ENCODE measurements at regions not wholly inside any gene's neighbourhood (a gene's known extent, or its start where the extent isn't known, plus 50 kb on each side); places are given as distances from the start of the nearest gene placed in this dataset.
"Not testable (repeated sequence)": the region's sequence is repeated elsewhere in the genome, so short reads cannot be mapped to it uniquely, and the experiment has no call there.

DNA sequence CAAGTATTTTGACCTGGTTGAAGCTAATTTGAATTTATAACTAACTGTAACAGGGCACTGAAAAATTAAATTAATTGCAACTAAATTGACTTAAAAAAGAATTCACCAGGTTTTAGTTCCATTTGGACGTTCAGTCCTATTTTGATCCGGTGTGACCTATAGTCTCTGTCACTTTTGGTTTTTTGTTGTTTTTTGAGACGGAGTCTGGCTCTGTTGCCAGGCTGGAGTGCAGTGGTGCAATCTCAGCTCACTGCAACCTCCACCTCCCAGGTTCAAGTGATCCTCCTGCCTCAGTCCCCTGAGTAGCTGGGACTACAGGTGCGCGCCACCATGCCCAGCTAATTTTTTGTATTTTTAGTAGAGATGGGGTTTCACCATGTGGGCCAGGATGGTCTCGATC is 91.2 kb downstream of the GADD45G start:
- not testable (repeated sequence) for DNase-seq (ENCODE audit: low spot score)

DNA sequence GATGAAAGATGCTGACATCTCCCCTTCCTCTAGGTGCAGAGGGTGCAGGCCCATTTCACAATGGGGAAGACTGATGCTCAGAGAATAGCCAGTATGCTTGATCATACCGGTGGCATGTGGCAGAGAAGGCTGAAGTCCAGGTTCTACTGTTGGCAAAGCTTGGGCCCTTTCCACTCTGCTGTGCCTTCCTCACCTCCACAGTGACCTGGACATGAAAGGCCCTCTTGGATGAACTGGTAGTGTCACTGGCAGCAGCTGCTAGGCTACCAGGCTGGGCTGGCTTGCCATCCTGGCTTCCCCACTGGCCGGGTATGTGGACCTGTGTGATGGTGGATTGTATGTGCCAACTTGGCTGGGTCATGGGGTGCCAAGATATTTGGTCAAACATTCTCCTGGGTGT is 92.0 kb downstream of the GADD45G start:
- no peak for DNase-seq (ENCODE audit: low spot score)

DNA sequence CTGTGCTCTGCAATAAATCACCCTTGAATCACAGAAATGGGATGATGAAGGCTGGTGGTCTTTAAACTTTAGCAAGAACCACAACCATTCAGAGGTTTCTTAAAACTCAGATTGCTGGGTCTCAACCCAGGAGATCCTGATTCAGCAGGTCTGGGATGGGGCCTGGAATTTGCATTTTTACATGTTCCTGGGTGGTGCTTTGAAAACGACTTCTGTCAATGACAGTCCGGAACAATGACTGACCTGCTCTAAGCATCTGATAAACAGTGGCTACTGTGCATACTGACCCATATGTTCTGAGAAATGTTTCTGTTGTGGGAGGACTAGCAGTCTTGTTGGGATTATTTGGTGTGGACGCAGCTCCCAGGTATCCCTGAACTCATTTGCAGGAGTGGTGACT is 92.7 kb downstream of the GADD45G start:
- no peak for DNase-seq (ENCODE audit: low spot score)

DNA sequence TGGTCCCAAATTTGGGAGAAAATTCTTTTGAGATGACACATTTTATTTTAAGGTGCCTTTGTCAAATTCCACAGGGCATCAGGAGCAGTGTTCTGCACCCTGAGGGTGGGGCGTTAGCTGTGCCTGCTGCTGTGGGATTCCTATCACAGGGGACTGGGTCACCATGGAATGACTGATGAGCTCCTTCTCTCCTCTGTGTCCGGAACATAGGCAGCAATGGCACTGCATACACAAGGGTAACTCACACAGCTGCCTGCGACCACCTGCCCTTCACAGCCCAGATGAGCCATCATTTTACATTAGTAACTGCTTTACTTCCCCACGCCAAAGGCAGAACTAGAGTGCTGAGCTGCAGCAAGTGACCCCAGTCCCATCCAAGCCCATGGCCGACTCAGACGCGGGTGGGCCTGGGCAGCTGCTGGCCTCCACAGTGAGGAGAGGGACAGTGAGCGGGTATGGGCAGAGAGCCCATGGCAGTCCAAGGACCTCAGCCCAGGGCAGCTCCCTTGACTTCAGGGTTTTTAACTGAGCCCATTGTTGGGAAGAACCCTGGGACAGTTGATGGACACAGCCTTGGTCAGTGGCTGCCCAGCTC is 93.7 kb downstream of the GADD45G start:
- DNase-seq (ENCODE audit: low spot score): no peak

DNA sequence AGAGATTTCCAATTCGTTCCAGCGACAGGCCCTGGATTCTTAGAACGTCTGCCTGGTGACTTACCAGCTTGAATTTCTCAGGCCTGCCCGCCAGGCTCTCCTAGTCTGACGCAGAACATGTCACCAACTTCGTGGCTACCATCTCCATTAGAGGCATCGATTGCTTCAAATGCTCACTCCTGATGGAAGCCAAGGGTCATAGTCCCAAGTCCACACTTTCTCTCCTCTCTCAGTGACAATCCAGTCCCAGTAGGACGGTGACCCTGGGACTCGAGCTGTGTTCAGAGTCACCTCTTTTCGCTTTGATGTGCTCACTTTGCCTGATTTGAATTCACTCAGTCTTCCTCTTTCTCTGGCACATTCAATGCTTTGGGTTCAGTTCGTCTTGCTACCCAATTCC is 94.8 kb downstream of the GADD45G start:
- DNase-seq (ENCODE audit: low spot score): no peak

DNA sequence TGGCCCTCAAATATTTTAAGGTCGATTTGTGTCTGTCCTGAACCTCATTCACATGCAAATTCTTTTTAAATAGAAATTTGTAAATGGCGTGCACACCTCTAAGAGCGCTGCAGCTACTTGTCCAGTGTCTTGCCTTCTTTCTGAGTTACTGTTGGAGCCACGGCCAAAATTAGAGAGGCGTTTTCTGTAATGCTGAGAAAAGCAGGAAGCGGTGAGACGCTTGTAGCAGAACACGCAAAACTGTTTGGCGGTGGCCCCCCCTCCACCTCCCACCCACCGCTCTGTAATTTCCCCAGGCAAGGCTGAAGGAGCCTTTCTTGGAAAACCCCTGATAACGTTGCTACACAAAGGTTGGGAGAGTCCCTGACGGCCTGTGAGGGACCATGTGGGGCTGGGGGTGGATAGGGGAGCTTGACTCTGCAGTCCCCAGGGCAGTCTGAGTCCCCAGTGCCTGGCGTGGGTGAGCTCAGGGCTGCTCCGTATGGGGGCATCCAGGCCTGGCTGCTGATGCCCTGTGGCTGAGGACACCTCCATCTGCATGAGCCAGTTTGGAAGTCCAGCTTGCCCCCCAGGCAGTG is 96.5 kb downstream of the GADD45G start:
- DNase-seq (ENCODE audit: low spot score): no peak

DNA sequence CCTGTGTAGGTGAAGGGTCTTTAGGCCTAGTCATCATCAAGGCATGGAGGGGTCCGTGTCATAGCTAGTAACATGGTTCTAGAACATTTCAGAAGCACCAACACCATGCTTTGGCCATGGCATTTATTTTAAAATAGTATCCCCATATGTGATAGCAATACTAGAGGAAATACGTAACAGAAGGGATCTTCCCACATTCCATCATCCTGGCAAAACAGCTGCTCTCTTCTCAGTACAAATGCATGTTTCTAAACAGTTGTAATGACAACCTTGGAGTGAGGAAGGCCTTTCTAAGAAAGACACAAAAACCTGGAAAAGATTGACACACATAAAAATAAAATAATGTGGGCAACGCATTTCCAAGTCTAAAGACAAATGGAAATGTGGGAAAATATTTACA is 97.6 kb downstream of the GADD45G start:
- DNase-seq (ENCODE audit: low spot score): no peak

DNA sequence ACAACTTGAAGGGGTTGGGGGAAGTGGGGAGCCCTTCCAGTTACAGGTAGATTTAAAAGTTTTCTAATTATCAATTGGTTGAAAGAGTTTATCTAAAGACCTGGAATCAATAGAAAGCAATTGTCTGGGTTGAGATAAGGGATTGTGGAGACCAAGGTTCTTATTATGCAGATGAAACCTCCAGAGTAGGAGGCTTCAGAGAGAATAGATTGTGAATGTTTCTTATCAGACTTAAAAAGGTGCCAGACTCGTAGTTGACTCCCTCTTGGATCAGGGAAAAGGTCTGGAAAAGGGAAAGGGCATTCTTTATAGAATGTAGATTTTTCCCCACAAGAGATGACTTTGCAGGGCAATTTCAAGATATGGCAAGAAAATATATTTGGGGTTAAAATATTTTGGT is 100.8 kb downstream of the GADD45G start:
- no peak for DNase-seq (ENCODE audit: low spot score)

DNA sequence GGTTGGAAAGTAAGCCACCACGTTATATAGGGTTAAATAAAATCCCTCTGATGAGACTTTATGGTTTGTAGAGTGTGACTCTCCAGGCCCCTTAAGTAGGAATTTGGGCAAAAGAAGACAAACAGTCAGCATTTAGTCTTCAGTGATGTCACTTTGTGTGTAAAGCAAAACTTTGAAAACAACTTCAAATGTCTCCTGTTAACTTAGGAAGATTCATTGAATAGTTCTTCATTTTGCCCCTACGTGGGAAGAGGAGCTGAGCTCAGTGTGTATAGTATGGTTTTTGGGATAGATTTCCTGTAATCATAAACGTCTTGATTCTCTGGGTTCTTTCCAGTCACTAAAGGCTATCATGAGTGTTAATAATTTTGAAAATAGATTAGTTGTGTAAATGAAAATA is 101.3 kb downstream of the GADD45G start:
- no peak for DNase-seq (ENCODE audit: low spot score)

DNA sequence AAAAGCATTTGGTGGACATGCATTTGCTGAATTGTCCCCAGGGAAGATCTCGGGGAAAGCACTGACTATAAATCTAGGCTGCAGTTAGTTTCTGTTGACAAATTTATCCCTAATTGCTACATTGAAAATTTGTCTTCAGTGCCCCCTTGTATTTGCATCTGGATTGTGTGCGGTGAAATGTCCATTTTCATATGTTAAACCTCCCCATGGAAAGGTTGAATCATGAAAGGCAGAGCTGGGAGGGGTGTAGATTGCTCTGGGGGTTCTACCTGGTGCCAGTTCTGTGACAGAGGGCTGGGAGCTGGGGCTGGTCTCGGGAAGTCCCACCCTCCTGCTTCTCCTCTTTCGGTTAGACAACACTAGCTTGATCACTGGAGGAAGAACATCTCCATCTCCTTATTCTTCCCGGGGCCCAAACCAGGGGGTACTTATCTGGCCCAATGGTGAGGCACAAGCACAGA is 101.9 kb downstream of the GADD45G start:
- DNase-seq (ENCODE audit: low spot score): no peak

DNA sequence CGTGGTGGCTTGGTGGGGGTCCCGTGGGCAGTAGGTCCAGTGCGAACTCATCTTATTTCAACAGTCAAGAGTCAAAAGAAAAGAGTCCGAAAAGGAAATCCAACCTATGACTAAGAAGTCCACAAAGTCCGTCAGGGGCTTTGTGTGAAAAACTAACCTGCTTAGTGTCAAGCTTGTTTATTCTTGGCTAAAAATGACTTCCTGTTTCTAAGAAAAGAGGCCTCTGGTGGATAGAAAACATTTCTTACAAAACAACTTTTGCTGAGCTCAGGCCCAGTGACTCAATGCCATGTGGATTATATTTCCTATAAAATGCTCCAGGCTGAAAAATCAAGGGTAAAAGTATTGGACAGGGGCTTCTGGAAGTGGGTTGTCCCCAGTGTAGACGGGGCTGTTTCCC is 105.9 kb downstream of the GADD45G start:
- DNase-seq (ENCODE audit: low spot score): no peak

DNA sequence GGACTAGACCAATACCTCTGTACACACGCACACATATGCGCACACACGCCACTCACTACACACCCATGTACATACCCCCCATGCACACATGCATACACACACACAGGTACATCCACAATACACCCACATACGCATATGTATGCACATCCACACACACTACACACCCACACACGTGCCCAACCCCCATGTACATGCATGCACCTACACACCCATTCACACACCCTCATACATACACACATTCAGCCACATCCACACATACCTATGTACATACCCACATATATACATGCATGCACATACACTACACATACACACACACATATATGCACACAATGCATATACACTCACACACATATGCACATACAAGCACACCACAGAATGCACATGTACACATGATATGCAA is 107.1 kb downstream of the GADD45G start:
- no peak for DNase-seq (ENCODE audit: low spot score)

DNA sequence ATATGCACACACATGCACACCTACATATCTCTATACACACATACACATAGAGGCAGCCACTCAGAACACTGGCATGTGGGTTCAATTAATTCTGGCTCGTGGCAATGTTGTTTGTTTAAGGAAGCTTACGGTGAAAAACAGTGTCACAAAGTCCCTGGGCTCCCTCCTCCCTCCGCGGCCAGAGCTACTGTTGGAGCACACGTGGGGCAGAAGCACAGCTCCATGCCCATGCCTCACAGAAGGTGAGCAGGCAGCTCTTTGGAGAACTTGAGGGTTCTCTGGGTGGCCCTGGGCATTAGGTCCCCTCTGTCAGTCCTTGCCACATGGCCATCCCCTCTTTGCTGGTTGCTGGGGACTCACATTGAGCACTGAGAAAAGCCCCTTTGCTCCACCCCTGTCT is 107.5 kb downstream of the GADD45G start:
- DNase-seq (ENCODE audit: low spot score): no peak

DNA sequence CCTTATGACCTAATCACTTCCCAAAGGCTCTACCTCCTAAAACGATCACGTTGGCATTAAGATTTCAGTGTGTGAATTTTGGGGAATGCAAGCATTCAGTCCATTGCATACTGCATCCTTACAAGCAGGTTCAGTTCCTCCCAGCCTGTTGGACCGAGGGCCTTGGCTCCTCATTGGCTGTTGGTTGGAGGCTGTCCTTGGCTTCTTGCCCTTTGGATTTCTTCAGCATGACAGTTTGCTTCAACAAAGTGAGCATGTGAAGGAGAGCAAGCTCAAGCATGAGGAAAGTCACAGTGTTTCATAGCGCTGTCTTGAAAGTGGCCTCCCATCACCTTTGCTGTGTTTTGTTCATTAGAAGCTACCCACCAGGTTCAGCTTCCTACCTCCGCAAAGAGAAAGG is 109.5 kb downstream of the GADD45G start:
- no peak for DNase-seq (ENCODE audit: low spot score)

DNA sequence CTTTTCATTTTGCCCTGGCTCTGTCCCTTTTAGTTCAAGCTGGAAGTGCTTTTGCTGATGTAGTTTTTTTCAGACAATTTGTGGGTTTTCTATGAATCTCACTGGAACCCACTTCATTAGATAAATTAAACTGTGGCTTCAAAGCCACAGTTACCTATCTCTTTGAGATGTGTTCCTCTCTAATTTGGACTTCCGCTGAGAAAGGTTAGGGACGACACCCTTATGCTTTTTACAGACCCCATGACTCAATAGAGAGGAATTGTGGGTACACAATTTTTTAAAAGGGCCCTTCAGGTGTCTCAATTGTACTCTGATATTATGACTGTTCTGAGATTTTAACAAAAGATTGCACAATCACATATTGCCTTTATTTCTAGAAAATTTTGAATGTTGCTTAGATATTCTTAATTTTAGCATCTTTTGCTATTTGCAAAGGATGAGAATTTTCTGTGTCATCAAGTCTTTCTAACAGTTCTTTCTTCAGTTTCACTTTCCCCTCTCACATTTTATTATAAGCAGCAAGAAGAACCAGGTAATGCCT is 110.6 kb downstream of the GADD45G start:
- no peak for DNase-seq (ENCODE audit: low spot score)

DNA sequence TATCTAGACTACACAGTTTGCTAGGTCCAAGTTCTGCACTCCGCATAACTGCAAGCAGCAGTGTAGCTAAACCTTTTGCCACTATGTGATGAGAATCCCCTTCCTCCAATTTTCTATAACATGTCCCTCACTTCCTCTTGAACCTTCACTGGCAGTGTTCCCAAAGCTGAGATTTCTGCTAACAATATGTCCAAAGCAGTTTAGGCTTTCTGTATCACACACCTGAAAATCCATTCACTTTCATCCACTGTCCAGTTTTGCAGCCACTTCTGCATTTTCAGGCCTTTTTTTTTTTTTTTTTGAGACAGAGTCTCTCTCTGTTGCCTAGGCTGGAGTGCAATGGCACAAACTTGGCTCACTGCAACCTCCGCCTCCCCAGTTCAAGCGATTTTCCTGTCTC is 111.1 kb downstream of the GADD45G start:
- DNase-seq (ENCODE audit: low spot score): no peak

DNA sequence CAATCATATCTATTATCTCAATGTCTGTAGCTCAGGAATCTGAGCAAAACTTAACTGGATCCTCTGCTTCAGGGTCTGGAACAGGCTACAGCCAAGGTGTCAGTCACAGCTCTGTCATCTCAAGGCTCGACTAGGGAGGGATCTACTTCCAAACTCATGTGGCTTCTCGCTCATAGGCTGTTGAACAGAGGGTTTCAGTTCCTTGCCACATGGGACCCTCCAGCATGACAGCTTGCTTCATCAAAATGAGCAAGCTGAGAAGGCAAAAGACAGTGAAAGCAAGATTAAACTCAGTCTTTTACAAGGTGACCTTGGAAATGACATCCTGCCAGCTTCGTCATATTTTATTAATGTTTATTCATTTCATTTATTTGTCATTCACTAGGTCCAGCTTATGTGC is 111.7 kb downstream of the GADD45G start:
- no peak for DNase-seq (ENCODE audit: low spot score)

DNA sequence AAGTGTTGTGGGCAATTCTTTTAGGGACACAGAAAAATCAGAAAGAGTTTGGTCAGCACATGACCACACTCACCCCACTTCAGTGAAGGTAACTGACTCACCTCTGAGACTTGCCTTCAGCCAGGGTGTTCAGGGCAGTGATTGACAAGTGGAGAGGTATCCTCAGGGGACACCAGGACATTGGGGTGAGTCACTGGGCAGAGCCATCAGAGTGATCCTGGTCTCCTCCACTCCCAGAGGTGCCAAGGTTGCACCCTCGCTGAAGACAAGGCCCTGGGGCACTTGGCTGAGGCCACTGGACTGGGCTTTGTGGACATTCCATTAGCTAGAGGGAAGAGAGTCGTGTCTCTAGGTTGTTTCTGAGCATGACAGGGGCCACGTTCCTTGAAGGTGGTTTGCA is 113.4 kb downstream of the GADD45G start:
- no peak for DNase-seq (ENCODE audit: low spot score)

DNA sequence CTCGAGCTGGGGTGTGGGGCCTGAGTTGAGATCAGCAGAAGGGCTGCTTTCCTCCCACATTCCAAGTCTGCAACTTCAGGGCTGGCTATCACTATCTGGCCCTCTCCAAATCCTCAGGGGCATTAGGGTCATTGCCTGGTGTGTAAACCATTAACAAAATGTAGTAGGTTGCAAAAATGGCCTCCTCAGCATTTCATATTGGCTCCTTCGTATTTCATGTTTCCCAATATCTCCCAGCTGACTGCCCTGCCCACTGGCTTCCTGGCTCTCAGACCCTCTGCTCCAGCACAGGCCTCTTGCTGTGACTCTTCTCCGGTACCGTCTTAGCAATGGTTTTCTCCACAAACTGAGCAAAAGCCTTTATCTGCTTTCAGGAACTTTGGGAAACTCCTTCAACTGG is 113.8 kb downstream of the GADD45G start:
- no peak for DNase-seq (ENCODE audit: low spot score)

DNA sequence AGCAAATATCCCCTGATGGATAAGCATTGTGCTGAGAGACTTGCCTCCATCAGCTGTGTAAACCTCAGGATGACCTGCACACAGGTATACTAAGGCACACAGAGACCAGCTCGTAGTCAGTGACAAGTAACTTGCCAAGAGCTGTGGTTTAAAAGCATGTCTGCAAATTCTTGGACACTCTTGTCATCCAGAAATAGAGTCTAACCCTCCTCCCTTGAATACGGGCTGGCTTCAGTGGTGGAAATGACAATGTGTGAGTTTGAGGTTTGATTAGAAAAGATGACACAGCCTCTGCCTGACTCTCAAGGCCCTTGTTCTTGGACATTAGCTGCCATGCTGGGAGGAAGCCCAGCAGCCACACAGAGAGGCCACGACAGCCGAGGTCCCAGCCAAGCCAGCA is 114.4 kb downstream of the GADD45G start:
- DNase-seq (ENCODE audit: low spot score): no peak

DNA sequence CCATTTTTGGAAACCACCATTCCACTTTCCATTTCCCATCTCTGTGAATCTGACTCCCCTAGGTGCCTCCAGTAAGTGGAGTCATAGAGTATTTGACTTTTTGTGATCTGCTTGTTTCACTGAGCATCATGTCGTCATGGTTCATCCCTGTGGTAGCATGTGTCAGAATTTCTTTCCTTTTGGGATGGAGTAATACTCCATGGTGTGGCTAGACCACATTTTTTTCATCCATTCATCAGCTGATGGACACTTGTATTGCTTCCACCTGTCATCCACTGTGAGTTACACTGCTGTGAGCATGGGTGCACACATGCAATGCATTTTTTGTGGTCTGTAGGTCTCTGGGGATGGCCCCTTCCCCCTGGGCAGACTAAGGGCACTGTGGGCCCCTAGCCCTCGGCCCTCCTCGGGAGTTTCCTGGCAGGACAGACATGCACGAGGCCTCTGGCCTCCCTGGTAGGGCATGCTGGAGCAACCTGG is 115.9 kb downstream of the GADD45G start:
- DNase-seq (ENCODE audit: low spot score): no peak

DNA sequence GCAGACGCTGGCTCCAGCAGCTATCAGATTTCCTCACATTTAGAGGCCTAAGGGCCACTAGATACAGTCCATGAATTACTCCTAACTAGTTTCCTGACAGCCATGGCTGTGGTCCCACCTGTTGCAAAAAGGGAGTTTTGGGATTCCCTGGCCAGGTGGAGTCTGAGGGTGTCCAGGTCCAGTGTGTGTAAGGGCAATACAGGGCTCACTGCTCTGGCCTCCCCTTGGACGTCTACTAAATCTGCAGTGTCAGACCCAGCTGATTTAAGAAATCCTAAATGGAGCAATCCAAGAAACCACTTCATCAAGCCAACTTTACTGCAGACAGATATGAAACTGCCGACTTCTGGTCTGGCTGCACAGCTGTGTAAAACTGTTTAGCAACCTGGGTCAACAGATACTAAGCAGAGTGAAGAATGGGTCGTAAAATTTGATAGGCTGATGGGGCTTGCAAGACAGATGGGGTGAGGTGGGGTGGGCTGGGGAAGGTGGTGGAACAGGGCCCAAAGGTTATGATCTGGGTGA is 116.4 kb downstream of the GADD45G start:
- no peak for DNase-seq (ENCODE audit: low spot score)

DNA sequence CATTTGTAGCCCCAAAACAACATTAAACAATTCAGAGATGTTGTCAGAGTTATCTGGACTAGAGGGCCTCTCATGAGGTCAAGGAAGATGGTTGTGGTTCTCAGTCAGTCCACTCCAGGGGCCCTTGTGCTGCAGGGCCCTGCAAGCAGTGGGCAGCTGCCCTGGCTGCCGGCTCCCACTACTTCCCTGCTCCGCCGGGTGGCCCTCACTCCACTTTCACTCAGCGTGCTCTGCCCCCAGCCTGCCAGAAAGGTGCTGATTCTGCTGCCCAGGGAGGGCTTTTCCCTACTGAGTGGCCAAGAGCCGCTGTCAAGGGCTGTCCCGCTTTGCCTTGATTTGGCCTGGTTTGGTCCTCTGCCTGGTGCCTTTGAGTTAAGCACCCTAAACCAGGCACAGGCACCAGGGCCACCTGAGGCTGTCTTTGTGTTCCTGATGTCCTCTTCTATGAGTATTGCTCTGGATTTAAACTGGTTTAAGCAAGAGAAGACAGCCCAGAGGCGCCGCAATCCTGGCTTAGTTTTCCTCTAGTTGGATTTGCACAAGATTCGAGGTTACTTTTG is 117.2 kb downstream of the GADD45G start:
- DNase-seq (ENCODE audit: low spot score): no peak
